ENCODE measurements at regions not wholly inside any gene's neighbourhood (a gene's known extent, or its start where the extent isn't known, plus 50 kb on each side); places are given as distances from the start of the nearest gene placed in this dataset.
"Not testable (repeated sequence)": the region's sequence is repeated elsewhere in the genome, so short reads cannot be mapped to it uniquely, and the experiment has no call there.

GRCh38 chr2:87498169-87498853 lies 249.6 kb upstream of the PLGLB2 start:
- intact Hi-C loops (cut with micrococcal nuclease); H3K4me1 ChIP-seq (ENCODE audit: insufficient read depth, low read length); H3K36me3 ChIP-seq (ENCODE audit: low read depth, low read length); POLR2A ChIA-PET (ENCODE audit: unreplicated experiment); H3K4me2 ChIP-seq (ENCODE audit: low read length); H3F3A ChIP-seq (ENCODE audit: low read length, unreplicated experiment); BruUV-seq (replicated peaks); ATAC-seq; H3K4me3 ChIP-seq (ENCODE audit: low read length); H3K27ac ChIP-seq (ENCODE audit: low read length); H3K9me3 ChIP-seq (ENCODE audit: low read length); CTCF ChIA-PET; H4K20me1 ChIP-seq (ENCODE audit: low read length); DNase-seq; H3K27me3 ChIP-seq (ENCODE audit: low read length); H2AFZ ChIP-seq (ENCODE audit: low read length); H3K9ac ChIP-seq (ENCODE audit: low read length); H3K9me2 ChIP-seq (replicated peaks; ENCODE audit: low read length): not testable (repeated sequence)
- H3K79me2 ChIP-seq (ENCODE audit: low read length): peaks cover 21% of the 10 kb centered on the region

GRCh38 chr2:87498854-87499238 lies 249.0 kb upstream of the PLGLB2 start:
- H4K20me1 ChIP-seq (ENCODE audit: low read length); H3K9me2 ChIP-seq (replicated peaks; ENCODE audit: low read length); CTCF ChIA-PET; intact Hi-C loops (cut with micrococcal nuclease); H3K4me3 ChIP-seq (ENCODE audit: low read length); H3K9me3 ChIP-seq (ENCODE audit: low read length); H3K27ac ChIP-seq (ENCODE audit: low read length); H3K4me2 ChIP-seq (ENCODE audit: low read length); H3K36me3 ChIP-seq (ENCODE audit: low read depth, low read length); H3K4me1 ChIP-seq (ENCODE audit: insufficient read depth, low read length); BruUV-seq (replicated peaks); H3K9ac ChIP-seq (ENCODE audit: low read length); DNase-seq; H3K27me3 ChIP-seq (ENCODE audit: low read length); ATAC-seq; H3F3A ChIP-seq (ENCODE audit: low read length, unreplicated experiment); H2AFZ ChIP-seq (ENCODE audit: low read length); POLR2A ChIA-PET (ENCODE audit: unreplicated experiment): not testable (repeated sequence)
- H3K79me2 ChIP-seq (ENCODE audit: low read length): peaks cover 18% of the 10 kb centered on the region

GRCh38 chr2:87499860-87500259 lies 248.0 kb upstream of the PLGLB2 start:
- ATAC-seq; H3K4me2 ChIP-seq (ENCODE audit: low read length); intact Hi-C loops (cut with micrococcal nuclease); H3K4me1 ChIP-seq (ENCODE audit: insufficient read depth, low read length); H2AFZ ChIP-seq (ENCODE audit: low read length); CTCF ChIA-PET; H3K27ac ChIP-seq (ENCODE audit: low read length); H3K9ac ChIP-seq (ENCODE audit: low read length); H3K4me3 ChIP-seq (ENCODE audit: low read length); BruUV-seq (replicated peaks); H3F3A ChIP-seq (ENCODE audit: low read length, unreplicated experiment); H3K9me3 ChIP-seq (ENCODE audit: low read length); H3K36me3 ChIP-seq (ENCODE audit: low read depth, low read length); H3K27me3 ChIP-seq (ENCODE audit: low read length); DNase-seq; POLR2A ChIA-PET (ENCODE audit: unreplicated experiment); H3K9me2 ChIP-seq (replicated peaks; ENCODE audit: low read length); H4K20me1 ChIP-seq (ENCODE audit: low read length): not testable (repeated sequence)
- H3K79me2 ChIP-seq (ENCODE audit: low read length): peaks cover 17% of the 10 kb centered on the region

- BruUV-seq (replicated peaks); H3K9me3 ChIP-seq (ENCODE audit: low read length); H2AFZ ChIP-seq (ENCODE audit: low read length); DNase-seq; intact Hi-C loops (cut with micrococcal nuclease); H3K36me3 ChIP-seq (ENCODE audit: low read depth, low read length); H3K27me3 ChIP-seq (ENCODE audit: low read length); POLR2A ChIA-PET (ENCODE audit: unreplicated experiment); H3K4me3 ChIP-seq (ENCODE audit: low read length); H4K20me1 ChIP-seq (ENCODE audit: low read length); H3K9me2 ChIP-seq (replicated peaks; ENCODE audit: low read length); H3K4me1 ChIP-seq (ENCODE audit: insufficient read depth, low read length); H3K27ac ChIP-seq (ENCODE audit: low read length); H3F3A ChIP-seq (ENCODE audit: low read length, unreplicated experiment); H3K4me2 ChIP-seq (ENCODE audit: low read length); H3K9ac ChIP-seq (ENCODE audit: low read length); ATAC-seq; CTCF ChIA-PET: not testable (repeated sequence)
- peaks cover 12% of the 10 kb centered on the region for H3K79me2 ChIP-seq (ENCODE audit: low read length)
Observed at GRCh38 chr2:87500421-87500820, 247.5 kb upstream of the PLGLB2 start.

GRCh38 chr2:87500951-87501350 lies 246.9 kb upstream of the PLGLB2 start:
- H3K9ac ChIP-seq (ENCODE audit: low read length); POLR2A ChIA-PET (ENCODE audit: unreplicated experiment); H3K4me2 ChIP-seq (ENCODE audit: low read length); H4K20me1 ChIP-seq (ENCODE audit: low read length); H3K36me3 ChIP-seq (ENCODE audit: low read depth, low read length); intact Hi-C loops (cut with micrococcal nuclease); DNase-seq; H2AFZ ChIP-seq (ENCODE audit: low read length); CTCF ChIA-PET; H3F3A ChIP-seq (ENCODE audit: low read length, unreplicated experiment); H3K9me2 ChIP-seq (replicated peaks; ENCODE audit: low read length); H3K4me3 ChIP-seq (ENCODE audit: low read length); BruUV-seq (replicated peaks); H3K9me3 ChIP-seq (ENCODE audit: low read length); H3K4me1 ChIP-seq (ENCODE audit: insufficient read depth, low read length); H3K27me3 ChIP-seq (ENCODE audit: low read length); ATAC-seq; H3K27ac ChIP-seq (ENCODE audit: low read length): not testable (repeated sequence)
- H3K79me2 ChIP-seq (ENCODE audit: low read length): peaks cover 12% of the 10 kb centered on the region

GRCh38 chr2:87502948-87503347 lies 244.9 kb upstream of the PLGLB2 start:
- CTCF ChIA-PET; H3F3A ChIP-seq (ENCODE audit: low read length, unreplicated experiment); H3K9ac ChIP-seq (ENCODE audit: low read length); H2AFZ ChIP-seq (ENCODE audit: low read length); H3K36me3 ChIP-seq (ENCODE audit: low read depth, low read length); H3K27ac ChIP-seq (ENCODE audit: low read length); H3K9me3 ChIP-seq (ENCODE audit: low read length); POLR2A ChIA-PET (ENCODE audit: unreplicated experiment); H4K20me1 ChIP-seq (ENCODE audit: low read length); H3K4me2 ChIP-seq (ENCODE audit: low read length); H3K4me1 ChIP-seq (ENCODE audit: insufficient read depth, low read length); intact Hi-C loops (cut with micrococcal nuclease); H3K4me3 ChIP-seq (ENCODE audit: low read length); H3K27me3 ChIP-seq (ENCODE audit: low read length); H3K9me2 ChIP-seq (replicated peaks; ENCODE audit: low read length); DNase-seq; BruUV-seq (replicated peaks); ATAC-seq: not testable (repeated sequence)
- H3K79me2 ChIP-seq (ENCODE audit: low read length): peaks cover 12% of the 10 kb centered on the region

GRCh38 chr2:87505239-87505638 lies 242.6 kb upstream of the PLGLB2 start:
- BruUV-seq (replicated peaks); H3F3A ChIP-seq (ENCODE audit: low read length, unreplicated experiment); POLR2A ChIA-PET (ENCODE audit: unreplicated experiment); H3K27me3 ChIP-seq (ENCODE audit: low read length); H3K9me2 ChIP-seq (replicated peaks; ENCODE audit: low read length); H3K4me2 ChIP-seq (ENCODE audit: low read length); H2AFZ ChIP-seq (ENCODE audit: low read length); DNase-seq; H3K4me1 ChIP-seq (ENCODE audit: insufficient read depth, low read length); H3K9me3 ChIP-seq (ENCODE audit: low read length); H3K79me2 ChIP-seq (ENCODE audit: low read length); H3K27ac ChIP-seq (ENCODE audit: low read length); H4K20me1 ChIP-seq (ENCODE audit: low read length); H3K36me3 ChIP-seq (ENCODE audit: low read depth, low read length); CTCF ChIA-PET; ATAC-seq; H3K4me3 ChIP-seq (ENCODE audit: low read length); intact Hi-C loops (cut with micrococcal nuclease); H3K9ac ChIP-seq (ENCODE audit: low read length): not testable (repeated sequence)

Data from PC-3 (cell line).